ENCODE measurements at regions not wholly inside any gene's neighbourhood (a gene's known extent, or its start where the extent isn't known, plus 50 kb on each side); places are given as distances from the start of the nearest gene placed in this dataset.
"Not testable (repeated sequence)": the region's sequence is repeated elsewhere in the genome, so short reads cannot be mapped to it uniquely, and the experiment has no call there.

DNA sequence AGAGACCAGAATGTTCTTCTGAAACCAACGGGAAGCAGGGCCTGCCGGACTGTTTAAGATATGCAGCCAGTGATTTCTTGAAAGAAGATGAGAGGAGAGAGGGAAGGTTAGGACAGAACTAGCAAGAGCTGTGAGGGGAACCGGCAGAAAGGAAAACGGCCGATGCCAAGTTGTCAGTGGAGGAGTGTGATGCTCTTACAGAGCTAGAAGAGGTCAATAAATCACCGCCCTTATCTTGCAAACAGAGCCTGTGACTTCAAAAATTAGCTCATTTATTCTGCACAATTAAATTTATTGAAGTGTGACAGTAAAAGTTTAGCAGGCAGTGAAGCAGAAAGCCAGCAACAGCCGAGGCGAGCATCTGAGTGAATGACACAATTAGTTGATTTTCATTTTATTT, 509.5 kb upstream of the ID4 start:
- no peak for DNase-seq (ENCODE audit: low read depth)

DNA sequence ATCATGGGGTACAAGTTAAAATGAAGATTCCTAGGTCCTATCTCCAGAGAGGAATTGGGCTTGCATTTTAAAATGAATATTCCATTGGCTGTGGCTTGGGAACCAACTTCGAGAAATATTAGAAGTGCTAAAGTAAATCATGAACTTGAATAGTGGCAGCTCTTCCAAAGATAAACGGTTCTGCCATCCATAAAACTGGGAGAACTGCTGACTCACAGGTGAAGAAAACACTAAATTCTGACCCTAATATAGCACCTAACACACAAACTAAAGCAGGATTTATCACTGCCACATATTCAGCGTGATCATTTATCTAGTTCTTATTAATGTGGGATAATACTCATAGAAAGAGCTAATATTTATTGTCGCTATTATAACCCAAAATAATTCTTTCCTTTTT, 508.1 kb upstream of the ID4 start:
- DNase-seq (ENCODE audit: low read depth): no peak

DNA sequence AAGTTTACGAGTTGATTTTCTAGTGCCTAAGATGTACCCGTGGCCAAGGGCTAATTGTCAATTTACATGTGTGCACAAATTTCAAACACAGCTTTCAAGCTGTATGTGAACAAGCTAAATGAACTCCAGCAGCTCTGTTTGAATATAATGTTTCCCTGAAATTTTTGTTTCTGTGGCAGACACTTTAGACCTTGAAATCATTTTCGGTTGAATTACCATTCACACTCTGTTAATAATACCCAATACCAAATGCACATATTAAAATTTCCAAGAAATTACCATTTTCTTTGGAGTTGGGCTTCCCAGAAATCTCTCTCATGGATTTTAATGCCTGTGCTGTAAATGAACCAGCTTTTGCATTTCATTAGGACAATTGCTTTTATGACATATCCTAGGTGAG, 506.1 kb upstream of the ID4 start:
- DNase-seq (ENCODE audit: low read depth): no peak

DNA sequence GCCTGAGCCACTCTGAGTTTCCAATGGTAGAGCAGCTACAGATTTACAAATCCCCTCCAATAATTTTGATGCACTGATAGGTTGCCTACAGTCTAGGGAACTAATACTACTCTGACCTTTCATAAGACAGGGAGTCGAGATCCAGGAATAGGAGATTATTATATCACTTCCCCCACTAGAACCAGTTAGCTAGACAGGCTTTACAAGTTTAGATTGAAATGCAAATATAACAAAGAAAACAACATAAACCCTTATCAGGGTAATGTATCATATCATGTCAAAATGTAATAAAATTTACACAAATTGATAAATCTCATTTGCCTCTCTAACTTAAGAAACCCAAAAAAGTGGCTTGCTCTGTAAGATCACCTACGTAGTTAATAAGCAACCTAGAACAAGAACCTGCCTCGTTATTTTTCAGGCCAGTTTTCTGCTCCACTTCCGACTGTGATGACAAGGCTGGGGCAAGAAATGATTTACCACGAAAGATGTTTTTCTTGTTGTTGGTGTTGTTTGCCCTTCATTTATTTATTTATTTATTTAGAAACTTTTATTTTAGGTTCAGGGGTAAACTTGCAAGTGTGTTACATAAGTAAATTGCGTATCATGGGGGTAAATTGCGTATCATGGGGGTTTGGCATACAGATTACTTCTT, 504.2 kb upstream of the ID4 start:
- no peak for DNase-seq (ENCODE audit: low read depth)

DNA sequence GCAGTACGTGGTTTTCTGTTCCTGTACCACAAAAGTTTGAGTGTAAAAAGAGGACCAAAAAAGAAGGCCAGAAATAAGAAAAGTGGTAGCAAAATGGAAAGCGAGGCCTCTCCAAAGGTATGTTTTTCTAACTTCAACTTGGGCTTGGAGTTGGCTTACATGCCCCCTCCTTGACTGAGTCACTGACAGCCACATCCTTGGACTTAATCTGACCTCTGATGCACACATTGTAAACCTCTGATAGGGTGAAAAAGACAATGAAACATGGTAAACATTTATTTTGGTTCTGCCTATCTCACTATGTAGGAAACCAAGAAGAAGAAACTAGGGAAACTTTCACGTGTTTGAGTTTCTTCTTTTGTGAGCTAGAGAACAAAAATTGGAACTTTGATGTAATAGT, 503.2 kb upstream of the ID4 start:
- DNase-seq (ENCODE audit: low read depth): no peak

DNA sequence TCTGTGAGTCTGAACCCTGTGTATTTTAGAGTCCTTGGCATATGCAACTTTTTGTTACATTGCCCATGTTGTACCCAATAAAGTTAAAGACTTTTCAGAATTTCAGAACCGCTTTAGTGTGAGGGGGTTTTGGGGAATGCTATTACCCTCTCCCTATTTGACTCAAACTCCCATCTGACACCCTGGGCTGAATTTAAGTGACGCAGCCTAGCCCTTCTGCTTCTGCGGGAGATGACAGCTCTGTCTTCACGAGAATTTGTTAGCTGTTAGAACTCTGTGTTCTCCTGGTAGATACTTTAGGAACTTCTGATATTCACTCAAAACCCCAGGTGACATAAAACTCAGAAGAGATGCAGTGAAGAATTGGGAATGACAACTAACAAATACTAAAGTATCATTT, 500.6 kb upstream of the ID4 start:
- no peak for DNase-seq (ENCODE audit: low read depth)

DNA sequence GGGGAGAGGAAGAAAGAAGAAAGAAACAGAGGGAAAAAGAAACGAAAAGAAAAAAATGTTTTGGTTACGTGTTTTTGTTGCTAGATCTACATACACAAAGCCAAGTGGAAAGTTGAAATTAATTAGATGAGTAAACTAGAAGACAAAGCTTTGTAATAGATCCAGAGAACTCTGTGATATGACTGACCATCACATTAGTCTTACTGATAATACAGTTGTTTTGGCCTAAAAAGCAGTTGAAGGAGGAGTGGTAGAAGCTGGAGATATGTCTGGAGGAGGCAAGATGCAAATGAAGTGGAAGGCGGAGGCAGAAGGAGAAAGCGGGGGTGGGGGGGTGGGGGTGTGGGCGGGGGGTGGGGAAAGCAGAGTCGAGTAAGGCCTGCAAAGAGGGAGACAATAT, 500.1 kb upstream of the ID4 start:
- DNase-seq (ENCODE audit: low read depth): no peak

DNA sequence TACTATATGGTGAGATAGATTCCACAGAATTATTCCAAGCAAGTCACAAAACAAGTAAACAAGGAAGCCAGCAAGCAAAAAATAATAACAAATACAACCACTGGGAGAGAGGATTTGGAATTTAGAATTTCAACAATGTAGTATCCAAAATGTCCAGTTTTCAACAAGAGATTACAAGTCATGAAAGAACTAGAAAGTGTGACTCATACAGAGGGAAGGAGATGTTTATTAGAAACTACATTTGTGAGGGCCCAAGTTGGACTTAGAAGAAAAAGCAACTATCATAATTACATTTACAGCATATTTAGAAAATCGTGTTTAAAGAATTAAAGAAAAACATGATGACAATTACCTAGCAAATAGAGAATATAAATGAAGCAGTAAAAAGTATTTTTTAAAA, 494.6 kb upstream of the ID4 start:
- DNase-seq (ENCODE audit: low read depth): no peak

DNA sequence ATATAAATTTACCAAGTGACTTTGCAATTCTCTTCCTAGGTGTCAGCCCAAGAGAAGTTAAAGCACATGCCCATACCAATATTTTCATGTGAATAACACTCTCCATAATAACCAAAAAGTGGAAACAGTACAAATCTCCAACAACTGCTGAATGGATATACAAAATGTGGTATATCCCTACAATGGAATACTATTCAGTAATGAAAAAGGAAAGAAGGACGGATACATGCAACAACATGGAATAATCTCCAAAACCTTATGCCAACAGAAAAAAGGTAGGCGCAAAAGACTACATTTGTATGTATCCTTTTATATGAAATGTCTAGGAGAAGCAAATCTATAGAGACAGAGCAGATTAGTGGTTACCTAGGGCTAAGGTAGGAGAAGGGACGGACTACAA, 487.7 kb upstream of the ID4 start:
- DNase-seq (ENCODE audit: low read depth): no peak

DNA sequence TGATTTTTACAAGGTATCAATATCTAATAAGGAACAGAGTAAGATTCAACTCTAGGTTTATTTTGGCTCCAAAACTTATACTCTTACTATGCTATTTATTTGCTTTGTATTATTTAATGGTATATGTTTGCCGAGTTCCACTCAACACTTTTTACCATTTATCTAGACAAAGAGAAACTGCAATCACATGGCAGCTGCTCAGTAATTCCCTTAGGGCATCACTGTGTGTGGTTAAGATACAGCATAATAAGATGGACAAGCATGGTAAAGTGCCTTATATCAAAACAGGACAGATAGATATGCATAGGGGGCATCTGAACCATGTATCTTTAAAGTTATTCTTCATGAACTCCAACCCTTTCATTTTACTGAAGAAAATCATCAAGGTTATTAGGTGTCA, 483.0 kb upstream of the ID4 start:
- no peak for DNase-seq (ENCODE audit: low read depth)

DNA sequence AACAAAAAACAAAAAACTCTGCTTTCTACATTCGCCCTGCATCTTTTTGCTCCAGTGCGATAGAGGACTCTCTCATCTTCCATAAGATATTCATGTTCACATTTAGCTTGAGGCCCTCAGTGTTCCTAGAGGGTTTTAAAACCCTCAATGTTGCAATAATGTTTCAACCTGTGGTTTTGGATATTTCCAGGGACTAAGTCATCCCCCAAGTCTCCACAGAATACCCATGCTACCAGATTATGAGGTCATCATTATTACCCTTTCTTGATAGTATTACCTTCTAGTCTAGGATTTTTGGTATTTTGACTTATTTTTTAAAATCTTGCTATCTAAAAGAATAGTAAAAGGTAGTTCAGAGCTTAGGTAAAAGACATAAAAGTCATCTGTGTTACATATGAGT, 480.5 kb upstream of the ID4 start:
- no peak for DNase-seq (ENCODE audit: low read depth)

DNA sequence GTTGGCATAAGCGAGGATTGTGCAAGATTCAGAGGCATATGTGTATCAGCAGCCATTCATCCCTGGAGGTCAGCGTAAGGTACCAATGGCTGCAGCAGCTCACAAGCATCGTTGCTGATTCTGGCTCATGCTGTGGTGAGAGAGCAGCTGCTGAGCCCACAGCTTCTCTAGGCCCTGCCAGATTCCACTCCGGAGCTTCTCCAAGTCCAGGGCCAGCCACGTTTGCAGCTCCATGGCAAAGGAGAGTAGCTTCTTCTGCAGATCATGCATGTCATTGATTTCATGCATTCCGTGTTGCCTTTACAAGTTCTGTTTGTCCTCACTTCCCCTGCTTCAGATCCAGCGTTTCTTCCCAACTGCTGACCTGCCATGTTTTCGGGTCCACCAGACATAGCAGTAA, 474.8 kb upstream of the ID4 start:
- no peak for DNase-seq (ENCODE audit: low read depth)

DNA sequence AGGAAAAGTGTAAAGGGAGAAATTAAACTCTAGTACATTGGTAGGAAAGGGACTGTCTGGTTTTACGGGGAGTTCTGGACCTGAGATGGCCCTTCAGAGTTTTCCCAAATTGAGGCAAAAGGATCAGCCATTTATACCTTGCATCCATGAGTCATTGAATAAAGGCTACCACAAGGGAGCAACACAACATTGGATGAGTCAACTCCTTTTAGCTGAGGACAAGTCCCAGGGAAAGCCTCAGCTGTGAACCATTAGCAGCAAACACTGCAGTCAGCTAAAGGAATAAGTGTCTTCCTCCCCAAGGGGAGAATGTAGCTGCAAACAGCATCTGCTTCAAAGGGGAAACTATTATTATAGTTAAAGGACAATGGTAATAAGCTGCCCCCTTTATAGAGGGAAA, 468.7 kb upstream of the ID4 start:
- no peak for DNase-seq (ENCODE audit: low read depth)

DNA sequence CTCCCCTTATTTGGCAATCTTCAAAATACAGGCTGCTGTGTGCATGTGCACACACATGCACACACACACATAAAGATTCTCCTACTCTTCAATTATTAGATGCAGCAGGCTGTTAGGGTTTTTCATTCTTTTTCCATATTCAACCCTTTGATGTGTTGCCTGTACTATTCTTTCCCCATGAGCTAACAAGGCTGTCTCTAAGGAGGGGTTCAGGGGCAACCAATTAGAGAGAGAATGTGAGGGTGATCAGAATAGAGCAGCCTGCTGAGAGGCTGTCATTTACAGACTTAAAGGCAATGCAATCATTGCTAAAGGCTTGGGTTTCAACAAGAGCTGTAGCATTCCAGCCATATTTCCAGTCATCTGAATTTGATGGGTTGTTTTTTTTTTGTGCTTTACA, 467.4 kb upstream of the ID4 start:
- DNase-seq (ENCODE audit: low read depth): no peak

DNA sequence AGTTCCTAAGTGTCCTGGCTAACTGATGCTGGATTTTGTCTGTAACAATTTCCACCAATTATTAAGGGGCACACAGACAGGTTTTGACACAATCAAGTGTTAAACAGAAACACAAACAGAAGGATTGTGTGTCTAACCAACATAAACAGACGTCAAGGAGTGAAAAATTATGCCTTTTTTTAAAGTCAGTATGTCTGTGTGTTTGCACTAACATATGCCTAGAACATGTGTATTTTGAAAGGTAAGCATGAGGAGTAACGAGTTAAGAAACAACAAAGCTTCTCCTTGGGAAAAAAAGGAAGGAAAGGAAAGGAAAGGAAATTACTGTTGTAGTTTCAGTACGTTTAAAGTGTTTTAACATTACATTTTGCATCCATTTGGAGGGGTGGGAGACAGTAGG, 466.3 kb upstream of the ID4 start:
- no peak for DNase-seq (ENCODE audit: low read depth)

DNA sequence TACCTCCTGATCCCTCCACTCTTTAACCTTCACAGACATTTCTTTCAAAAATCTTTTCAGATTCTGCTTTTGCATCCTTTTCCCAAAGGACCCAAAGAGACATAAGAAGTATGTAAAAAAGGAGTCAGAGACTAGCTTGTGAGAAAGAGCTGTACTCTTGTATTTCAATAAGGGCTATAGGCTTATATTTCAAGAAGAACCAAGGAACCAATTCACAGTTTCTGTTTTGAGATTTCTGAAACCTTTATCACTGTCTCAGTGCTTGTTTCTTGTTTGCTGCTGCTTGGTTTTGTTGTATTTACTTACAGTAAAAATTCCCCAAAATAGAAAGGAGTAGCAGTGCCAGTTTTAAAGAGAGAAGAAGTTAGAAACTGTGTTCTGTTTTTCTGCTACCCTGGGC, 461.6 kb upstream of the ID4 start:
- DNase-seq (ENCODE audit: low read depth): no peak

DNA sequence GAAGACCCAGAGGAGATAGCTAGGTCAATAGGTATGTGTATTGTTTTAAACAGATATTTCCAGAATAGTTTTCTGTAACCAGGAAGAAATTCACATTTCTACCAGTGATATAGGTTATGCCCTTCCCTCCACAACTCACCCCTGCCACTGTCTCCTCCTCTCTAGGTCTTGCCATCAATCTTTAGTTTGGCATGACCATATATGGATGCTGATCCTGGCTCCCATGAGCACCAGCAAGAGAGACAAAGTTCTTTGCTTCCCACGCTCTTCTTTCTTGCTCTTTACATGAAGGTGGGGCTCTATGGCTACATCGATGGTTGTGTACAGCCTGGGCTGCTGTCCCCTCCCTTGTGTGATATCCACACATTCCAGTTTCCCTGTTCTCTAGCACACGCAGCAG, 459.4 kb upstream of the ID4 start:
- DNase-seq (ENCODE audit: low read depth): no peak

DNA sequence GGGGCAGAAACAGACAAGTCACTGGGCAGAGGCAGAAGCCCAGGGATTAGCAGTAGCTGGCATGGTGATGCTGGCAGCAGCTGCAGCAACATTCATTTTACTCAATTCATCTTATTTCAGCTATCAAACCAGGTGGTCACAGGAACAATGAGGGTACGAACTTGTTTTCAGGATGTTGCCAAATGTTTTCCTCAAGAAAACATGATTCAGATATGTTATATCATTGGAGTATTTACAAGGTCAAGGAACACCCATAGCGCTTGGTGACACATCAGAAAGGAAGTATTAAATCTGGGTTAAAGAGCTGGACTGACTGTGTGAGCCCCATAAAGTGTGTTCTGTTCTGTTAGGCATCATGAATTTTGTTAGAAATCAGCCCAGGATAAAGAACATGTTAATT, 456.9 kb upstream of the ID4 start:
- DNase-seq (ENCODE audit: low read depth): no peak

DNA sequence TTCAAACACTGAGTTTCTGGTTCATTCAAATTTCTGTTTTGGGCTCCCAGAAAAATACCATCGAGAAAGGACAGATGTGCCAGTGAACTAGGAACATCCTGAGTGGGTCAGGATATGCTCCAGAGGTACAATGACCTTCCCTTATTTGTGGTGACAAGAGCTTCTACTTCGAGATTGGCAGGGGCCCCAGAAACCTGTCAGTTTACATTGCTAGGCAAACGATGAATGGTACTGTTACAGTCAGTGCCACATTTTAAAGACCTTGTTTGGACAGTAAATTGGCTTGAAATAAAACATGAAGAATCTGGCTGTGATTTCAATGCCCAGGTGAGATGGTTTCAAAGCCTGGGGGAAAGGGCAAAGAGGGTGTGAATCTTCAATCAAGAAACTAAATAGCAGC, 454.5 kb upstream of the ID4 start:
- no peak for DNase-seq (ENCODE audit: low read depth)

DNA sequence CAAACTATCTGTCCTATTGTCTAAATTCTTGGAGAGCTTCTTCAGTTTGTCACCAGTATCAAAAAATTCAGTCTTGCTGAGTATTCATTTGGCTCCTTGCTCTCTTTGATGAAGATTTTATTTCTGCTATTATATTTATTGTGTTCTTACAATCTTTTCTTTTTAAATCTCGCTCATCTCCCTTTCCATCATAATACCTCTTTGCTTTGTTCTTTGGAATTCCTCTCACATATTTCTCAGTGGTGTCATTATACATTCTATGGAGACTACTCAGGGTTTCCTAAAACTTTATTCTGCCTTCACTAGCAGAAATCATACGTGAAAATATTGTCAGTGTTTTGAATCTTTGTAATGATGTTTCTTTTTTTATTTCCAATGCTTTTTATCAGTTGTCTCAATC, 445.2 kb upstream of the ID4 start:
- DNase-seq (ENCODE audit: low read depth): no peak

DNA sequence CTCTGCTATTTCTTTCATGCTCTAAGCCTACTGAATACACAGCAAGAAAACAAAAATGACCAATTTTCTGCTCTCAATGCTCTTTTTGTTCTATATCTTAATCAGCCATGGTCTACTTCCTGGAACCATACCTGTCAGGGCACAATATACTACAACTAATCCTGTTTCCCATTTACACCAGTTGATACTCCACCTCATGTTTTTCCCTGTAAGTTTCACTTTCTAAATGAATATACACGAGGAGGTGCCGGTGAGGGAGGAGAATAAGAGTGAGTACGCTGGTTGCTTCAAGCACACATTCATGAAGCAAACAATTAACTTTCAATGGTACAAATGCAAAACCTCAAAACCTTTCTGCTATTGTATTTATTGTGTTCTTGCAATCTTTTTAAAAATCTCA, 443.1 kb upstream of the ID4 start:
- no peak for DNase-seq (ENCODE audit: low read depth)

DNA sequence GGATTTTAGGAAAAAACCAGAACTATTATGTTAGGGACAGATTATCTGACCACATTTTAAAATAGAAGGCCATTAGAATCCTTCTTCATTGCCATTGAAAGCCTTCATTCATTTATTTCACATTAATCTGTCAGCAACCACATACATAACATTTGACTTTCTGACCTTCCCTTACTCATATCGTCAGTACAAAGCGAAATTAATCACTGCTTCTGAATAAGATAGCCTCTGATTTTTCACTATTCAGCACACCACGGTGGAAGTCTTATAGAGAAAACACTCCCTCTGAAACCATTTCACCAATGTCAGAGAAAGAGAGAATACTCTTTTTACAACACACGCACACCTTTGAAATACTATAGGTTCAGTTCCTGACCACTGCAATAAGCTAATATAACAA, 442.5 kb upstream of the ID4 start:
- no peak for DNase-seq (ENCODE audit: low read depth)

DNA sequence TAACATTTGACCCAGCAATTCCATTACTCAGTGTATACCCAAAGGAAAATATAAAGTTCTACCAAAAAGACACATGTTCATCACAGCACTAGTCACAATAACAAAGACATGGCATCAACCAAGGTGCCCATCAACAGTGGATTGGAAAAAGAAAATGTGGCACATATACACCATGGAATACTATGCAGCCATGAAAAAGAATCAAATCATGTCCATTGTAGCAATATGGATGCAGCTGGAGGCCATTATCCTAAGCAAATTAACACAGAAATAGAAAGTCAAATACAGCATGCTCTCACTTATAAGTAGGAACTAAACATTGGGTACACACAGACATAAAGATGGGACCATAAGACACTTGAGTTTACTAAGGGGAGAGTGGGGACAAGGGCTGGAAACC, 441.9 kb upstream of the ID4 start:
- DNase-seq (ENCODE audit: low read depth): no peak

DNA sequence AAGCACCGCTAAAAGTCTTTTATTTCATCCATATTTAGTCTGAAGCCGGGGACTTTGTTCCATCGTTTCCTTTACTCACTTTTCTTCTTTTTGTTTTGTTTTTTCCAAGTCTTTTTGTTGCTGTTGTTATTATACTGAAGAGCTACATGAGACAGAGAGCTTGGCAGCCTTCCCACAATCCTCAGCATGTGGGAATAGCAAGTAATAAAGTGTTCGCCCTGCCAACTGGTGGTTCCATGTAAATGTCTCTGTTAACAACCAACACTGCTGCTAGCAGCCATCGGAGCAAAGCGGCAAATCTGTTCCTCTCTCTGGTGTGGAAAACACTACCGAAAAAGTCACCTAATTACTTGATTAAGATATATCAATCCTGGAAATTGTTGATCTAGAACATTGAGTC, 437.8 kb upstream of the ID4 start:
- no peak for DNase-seq (ENCODE audit: low read depth)

DNA sequence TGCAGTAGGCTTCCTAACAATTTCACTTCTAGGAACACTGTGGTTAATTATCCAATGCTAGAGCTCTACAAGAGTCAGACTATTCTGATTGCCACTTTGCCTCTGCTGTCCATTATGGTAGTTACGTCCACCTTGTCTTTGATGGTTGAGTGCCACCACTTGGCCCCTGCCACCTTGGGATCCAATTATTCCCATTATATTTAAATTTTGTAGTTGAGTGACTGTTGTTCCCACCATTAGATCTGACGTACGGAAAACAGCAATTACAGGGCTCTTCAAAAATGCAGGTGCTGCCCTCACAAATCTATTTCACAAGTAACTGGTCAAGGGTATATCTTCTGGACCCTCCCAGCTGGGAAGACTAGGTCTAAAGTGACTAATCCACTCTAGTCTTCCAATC, 432.3 kb upstream of the ID4 start:
- DNase-seq (ENCODE audit: low read depth): not testable (repeated sequence)
